ENCODE measurements at regions not wholly inside any gene's neighbourhood (a gene's known extent, or its start where the extent isn't known, plus 50 kb on each side); places are given as distances from the start of the nearest gene placed in this dataset.

GRCh38 chr3:170761103-170761502, 108.9 kb downstream of the RPL22L1 start:
- Histone ChIP-seq H3K27ac (ENCODE audit: insufficient read depth, low read length) (no peak overlapping the region), H4K20me1 (ENCODE audit: control insufficient read depth, extremely low read depth, insufficient read depth, low read length) (no peaks in the 10 kb centered on the region), H3K4me2 (ENCODE audit: extremely low read depth, insufficient read depth, low read length) (no peak overlapping the region), H3K4me1 (ENCODE audit: control insufficient read depth, extremely low read depth, insufficient read depth, low read length) (peaks cover 7% of the 10 kb centered on the region), H3K9me3 (ENCODE audit: control insufficient read depth, insufficient read depth, low read depth, low read length) (no peaks in the 10 kb centered on the region), H2AFZ (ENCODE audit: low read length) (no peak overlapping the region), H3K4me3 (replicated peaks in 1 of 4; ENCODE audit: control extremely low read depth in 1 of 4, insufficient read depth in 1 of 4, low read depth in 3 of 4, low read length in 4 of 4) (no peak overlapping the region), H3K79me2 (ENCODE audit: control insufficient read depth, insufficient read depth, low read length) (no peaks in the 10 kb centered on the region), H3K9ac (ENCODE audit: insufficient read depth, low read length) (no peak overlapping the region), H3K27me3 (ENCODE audit: control insufficient read depth, insufficient read depth, low read length) (no peaks in the 10 kb centered on the region), H3K36me3 (ENCODE audit: control insufficient read depth, insufficient read depth, low read length) (no peaks in the 10 kb centered on the region)
- DNase-seq (ENCODE audit: low read depth in 2 of 2) = no peak
- no peak for TF ChIP-seq CTCF (conservative IDR thresholded peaks at IDR 0.05 in 1 of 2, IDR thresholded peaks at IDR 0.05 in 1 of 2; ENCODE audit: low read depth in 1 of 2, low read length in 2 of 2)
- no peak for TF ChIP-seq EZH2 (IDR thresholded peaks at IDR 0.05; ENCODE audit: low read length, missing control alignments)

- no peaks in the 10 kb centered on the region for H3K9me3 ChIP-seq (ENCODE audit: control insufficient read depth, insufficient read depth, low read depth, low read length)
- H3K36me3 ChIP-seq (ENCODE audit: control insufficient read depth, insufficient read depth, low read length) = no peaks in the 10 kb centered on the region
- H3K4me1 ChIP-seq (ENCODE audit: control insufficient read depth, extremely low read depth, insufficient read depth, low read length) = peaks cover 4% of the 10 kb centered on the region
- H3K4me3 ChIP-seq (replicated peaks in 1 of 4; ENCODE audit: control extremely low read depth in 1 of 4, insufficient read depth in 1 of 4, low read depth in 3 of 4, low read length in 4 of 4) = no peak overlapping the region
- H3K27ac ChIP-seq (ENCODE audit: insufficient read depth, low read length) = no peak overlapping the region
- TF ChIP-seq CTCF (conservative IDR thresholded peaks at IDR 0.05 in 1 of 2, IDR thresholded peaks at IDR 0.05 in 1 of 2; ENCODE audit: low read depth in 1 of 2, low read length in 2 of 2) (no peak), EZH2 (IDR thresholded peaks at IDR 0.05; ENCODE audit: low read length, missing control alignments) (no peak)
- no peak overlapping the region for H3K9ac ChIP-seq (ENCODE audit: insufficient read depth, low read length)
- DNase-seq (ENCODE audit: low read depth in 2 of 2) = peak in 1 of 2 donors; percentile 77
- no peaks in the 10 kb centered on the region for H3K27me3 ChIP-seq (ENCODE audit: control insufficient read depth, insufficient read depth, low read length)
- peak overlapping the region; percentile 54 for H2AFZ ChIP-seq (ENCODE audit: low read length)
- no peaks in the 10 kb centered on the region for H3K79me2 ChIP-seq (ENCODE audit: control insufficient read depth, insufficient read depth, low read length)
- no peak overlapping the region for H3K4me2 ChIP-seq (ENCODE audit: extremely low read depth, insufficient read depth, low read length)
- H4K20me1 ChIP-seq (ENCODE audit: control insufficient read depth, extremely low read depth, insufficient read depth, low read length) = no peaks in the 10 kb centered on the region
Observed at GRCh38 chr3:170760174-170760526, 109.8 kb downstream of the RPL22L1 start.

GRCh38 chr3:170759511-170760173, 110.4 kb downstream of the RPL22L1 start:
- Histone ChIP-seq H3K27me3 (ENCODE audit: control insufficient read depth, insufficient read depth, low read length) (no peaks in the 10 kb centered on the region), H3K79me2 (ENCODE audit: control insufficient read depth, insufficient read depth, low read length) (no peaks in the 10 kb centered on the region), H3K27ac (ENCODE audit: insufficient read depth, low read length) (no peak overlapping the region), H4K20me1 (ENCODE audit: control insufficient read depth, extremely low read depth, insufficient read depth, low read length) (no peaks in the 10 kb centered on the region), H3K4me1 (ENCODE audit: control insufficient read depth, extremely low read depth, insufficient read depth, low read length) (peaks cover 4% of the 10 kb centered on the region), H3K9ac (ENCODE audit: insufficient read depth, low read length) (no peak overlapping the region), H3K4me3 (replicated peaks in 1 of 4; ENCODE audit: control extremely low read depth in 1 of 4, insufficient read depth in 1 of 4, low read depth in 3 of 4, low read length in 4 of 4) (no peak overlapping the region), H3K36me3 (ENCODE audit: control insufficient read depth, insufficient read depth, low read length) (no peaks in the 10 kb centered on the region), H2AFZ (ENCODE audit: low read length) (no peak overlapping the region), H3K4me2 (ENCODE audit: extremely low read depth, insufficient read depth, low read length) (no peak overlapping the region), H3K9me3 (ENCODE audit: control insufficient read depth, insufficient read depth, low read depth, low read length) (no peaks in the 10 kb centered on the region)
- DNase-seq (ENCODE audit: low read depth in 2 of 2) = no peak
- TF ChIP-seq EZH2 (IDR thresholded peaks at IDR 0.05; ENCODE audit: low read length, missing control alignments) (no peak), CTCF (conservative IDR thresholded peaks at IDR 0.05 in 1 of 2, IDR thresholded peaks at IDR 0.05 in 1 of 2; ENCODE audit: low read depth in 1 of 2, low read length in 2 of 2) (no peak)
